IMR-90 (cell line): ENCODE measurements at regions not wholly inside any gene's neighbourhood (a gene's known extent, or its start where the extent isn't known, plus 50 kb on each side); places are given as distances from the start of the nearest gene placed in this dataset.

Experiments used
- ATAC-seq: fragments of 200-7000 bp; cut with Tn5 transposase; 2 replicates; pipeline ENCODE4 v1.9.1; 2020; ENCODE audit warnings: low read depth, mild to moderate bottlenecking, moderate library complexity
- BruUV-seq: library from RNA; stranded (reverse); fragments of 400-500 nt; replicated peaks from 2 replicates; lab custom pipeline; 2021; lab: Mats Ljungman, UMichigan
- CTCF ChIA-PET: fragments of 300-600 bp; formaldehyde crosslinking; extraction: SDS; loops from one replicate; lab custom pipeline; 2021; ENCODE audit warnings: antibody characterized with exemption; lab: Yijun Ruan, JAX
- POLR2A ChIA-PET: fragments of 300-600 bp; sonication (Branson Sonifier 250); formaldehyde crosslinking; loops from one replicate; lab custom pipeline; 2022; ENCODE audit warnings: antibody characterized with exemption; ENCODE audit not compliant: unreplicated experiment; lab: Charles Lee
- DNase-seq: peaks from one replicate; pipeline ENCODE4 v3.0.0; 2013
- H2AFZ ChIP-seq: replicated peaks from 2 replicates; pipeline ENCODE3; 2013; ENCODE audit warnings: low read length, mild to moderate bottlenecking; ENCODE audit not compliant: poor library complexity
- H2AK5ac ChIP-seq: 2 replicates; pipeline ENCODE4 v1.6.1; 2013; ENCODE audit warnings: low read depth, low read length, inconsistent platforms
- H2AK9ac ChIP-seq: replicated peaks from 2 replicates; pipeline ENCODE3; 2013; ENCODE audit warnings: mild to moderate bottlenecking, low read depth, low read length, moderate library complexity; ENCODE audit not compliant: poor library complexity
- H2BK120ac ChIP-seq: 2 replicates; pipeline ENCODE4 v1.6.1; 2013; ENCODE audit warnings: low read depth, low read length, inconsistent platforms
- H2BK15ac ChIP-seq: 3 replicates; pipeline ENCODE4 v1.6.1; 2013; ENCODE audit warnings: low read depth, low read length, inconsistent platforms
- H2BK20ac ChIP-seq: 2 replicates; pipeline ENCODE4 v1.6.1; 2013; ENCODE audit warnings: low read depth, mild to moderate bottlenecking, inconsistent platforms, low read length, moderate library complexity
- H2BK5ac ChIP-seq: 2 replicates; pipeline ENCODE4 v1.6.1; 2013; ENCODE audit warnings: mild to moderate bottlenecking, low read depth, low read length, inconsistent platforms; ENCODE audit not compliant: poor library complexity, severe bottlenecking
- H3K14ac ChIP-seq: replicated peaks from 2 replicates; pipeline ENCODE4 v1.6.1; 2013; ENCODE audit warnings: low read depth, low read length, inconsistent platforms
- H3K18ac ChIP-seq: 2 replicates; pipeline ENCODE4 v1.6.1; 2013; ENCODE audit warnings: low read depth, low read length, control low read depth
- H3K23ac ChIP-seq: 2 replicates; pipeline ENCODE4 v1.6.1; 2013; ENCODE audit warnings: low read depth, low read length, inconsistent platforms
- H3K27ac ChIP-seq: 2 replicates; pipeline ENCODE4 v1.5.1; 2013; ENCODE audit warnings: mild to moderate bottlenecking, control low read depth, low read length; ENCODE audit not compliant: insufficient read depth
- H3K27me3 ChIP-seq: 2 replicates; pipeline ENCODE4 v1.6.1; 2013; ENCODE audit warnings: low read length; ENCODE audit not compliant: control insufficient read depth, insufficient read depth
- H3K36me3 ChIP-seq: 2 replicates; pipeline ENCODE4 v1.6.1; 2013; ENCODE audit warnings: low read length, mixed read lengths; ENCODE audit not compliant: control insufficient read depth, insufficient read depth
- H3K4ac ChIP-seq: 2 replicates; pipeline ENCODE4 v1.6.1; 2013; ENCODE audit warnings: low read depth, low read length, inconsistent platforms
- H3K4me1 ChIP-seq: 2 replicates; pipeline ENCODE4 v1.6.1; 2013; ENCODE audit warnings: low read length, mixed read lengths; ENCODE audit not compliant: control insufficient read depth, insufficient read depth
- H3K4me2 ChIP-seq: 2 replicates; pipeline ENCODE4 v1.6.1; 2013; ENCODE audit warnings: low read depth, mild to moderate bottlenecking, control low read depth, low read length, moderate library complexity
- H3K4me3 ChIP-seq: 2 replicates; pipeline ENCODE4 v1.5.1; 2013; ENCODE audit warnings: low read depth, mild to moderate bottlenecking, control low read depth, low read length, moderate library complexity; ENCODE audit not compliant: insufficient read depth
- H3K56ac ChIP-seq: 2 replicates; pipeline ENCODE4 v1.6.1; 2013; ENCODE audit warnings: low read length, inconsistent platforms; ENCODE audit not compliant: insufficient read depth; ENCODE audit errors: extremely low read depth
- H3K79me1 ChIP-seq, 2 experiments: 2 replicates each; pipeline ENCODE4 v1.6.1; 2013; ENCODE audit warnings: low read length in 2 of 2, inconsistent platforms in 1 of 2, low read depth in 1 of 2
- H3K9ac ChIP-seq: 2 replicates; pipeline ENCODE4 v1.6.1; 2013; ENCODE audit warnings: low read depth, low read length, control low read depth
- H3K9me1 ChIP-seq: 2 replicates; pipeline ENCODE4 v1.6.1; 2013; ENCODE audit warnings: low read length, inconsistent platforms; ENCODE audit not compliant: insufficient read depth
- H3K9me3 ChIP-seq: 2 replicates; pipeline ENCODE4 v1.6.1; 2013; ENCODE audit warnings: low read length; ENCODE audit not compliant: control insufficient read depth, insufficient read depth
- H4K20me1 ChIP-seq: 2 replicates; pipeline ENCODE4 v1.6.1; 2013; ENCODE audit warnings: low read length, inconsistent platforms; ENCODE audit not compliant: insufficient read depth
- H4K5ac ChIP-seq: 2 replicates; pipeline ENCODE4 v1.6.1; 2013; ENCODE audit warnings: mild to moderate bottlenecking, low read depth, low read length, control low read depth
- H4K8ac ChIP-seq, 2 experiments: 2 replicates each; pipeline ENCODE4 v1.6.1; 2013; ENCODE audit warnings: low read depth in 2 of 2, low read length in 2 of 2, control low read depth in 1 of 2, inconsistent platforms in 1 of 2
- H4K91ac ChIP-seq: 2 replicates; pipeline ENCODE4 v1.6.1; 2013; ENCODE audit warnings: low read depth, low read length, inconsistent platforms; ENCODE audit not compliant: insufficient read depth
- BHLHE40 ChIP-seq: fragments of 150-350 bp; IDR thresholded peaks from 2 replicates; pipeline ENCODE4 v1.6.1; 2016; ENCODE audit warnings: mild to moderate bottlenecking, low read depth, low read length
- FOS ChIP-seq: fragments of 150-350 bp; IDR thresholded peaks from 2 replicates; pipeline ENCODE4 v1.6.1; 2016; ENCODE audit warnings: low read depth, low read length
- POLR2A ChIP-seq: IDR thresholded peaks from 2 replicates; pipeline ENCODE4 v1.6.1; 2012; ENCODE audit warnings: mild to moderate bottlenecking, low read depth, low read length
- WGBS, 2 experiments: methylation state at CpG; one replicate each; pipeline versions ENCODE4 v1.1.5 to v1.1.7; 2013; ENCODE audit warnings: missing lambda C conversion rate in 2 of 2; ENCODE audit not compliant: insufficient read length in 1 of 2; ENCODE audit errors: extremely low coverage in 2 of 2; 5-methylcytosine and 5-hydroxymethylcytosine counted together
- dilution Hi-C: fragments of 300-500 bp; cut with HindIII; formaldehyde crosslinking; loops from one replicate; pipeline ENCODE4 v1.14.3; 2018; ENCODE audit warnings: low sequenced_read_pairs; ENCODE audit not compliant: unreplicated experiment
- in situ Hi-C: fragments of 300-500 bp; cut with MboI; formaldehyde crosslinking; loops from 3 replicates; pipeline ENCODE4 v1.14.3; 2019; ENCODE audit warnings: low sequenced_read_pairs, inconsistent platforms, mixed read lengths
- intact Hi-C: fragments of 100-400 bp; cut with micrococcal nuclease; formaldehyde crosslinking; loops from 2 replicates; pipeline ENCODE4 v1.10.0; 2022

DNA sequence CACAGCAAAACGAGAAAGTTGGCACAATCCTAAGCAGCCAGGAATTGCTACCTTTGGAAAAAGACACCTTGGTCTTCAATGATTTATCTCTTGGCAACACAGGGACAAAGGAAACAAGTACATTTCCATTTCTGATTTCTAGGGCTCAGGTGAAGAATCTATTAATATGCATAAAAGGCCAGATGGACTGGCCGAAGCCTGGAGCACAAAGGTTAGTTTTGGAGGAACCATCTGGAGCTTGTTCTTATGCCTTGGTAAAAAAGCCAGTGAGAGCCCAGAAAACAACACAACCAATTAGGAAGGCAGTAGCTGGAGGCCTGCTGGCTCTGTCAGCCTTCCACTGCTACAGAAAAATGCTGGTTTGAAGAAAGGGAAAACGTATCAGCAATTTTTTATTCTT is 713.5 kb upstream of the API5 start:
- H3K9me3 ChIP-seq, result peaks cover 6% of the 10 kb centered on the region; the same call in 1 of the 2 replicates
- CTCF ChIA-PET, result no interaction called here
- BruUV-seq, result no TSS peak

More for the DNA sequence above, 713.5 kb upstream of the API5 start:
- ATAC-seq (no peak), DNase-seq (no peak)
- H3K9me1 ChIP-seq, result no peaks in the 10 kb centered on the region
- no peaks in the 10 kb centered on the region for H4K20me1 ChIP-seq
- no peak for TF ChIP-seq POLR2A
- no peak for TF ChIP-seq BHLHE40
- no peak for TF ChIP-seq FOS
- H3K14ac ChIP-seq, result no peak overlapping the region
- H3K4me1 ChIP-seq, result no peaks in the 10 kb centered on the region
- POLR2A ChIA-PET, result no interaction called here
- H4K8ac ChIP-seq, result no peak overlapping the region
- H2AK5ac ChIP-seq, result no peak overlapping the region
- H4K91ac ChIP-seq, result no peak overlapping the region
- H3K9ac ChIP-seq, result no peak overlapping the region
- H2AK9ac ChIP-seq, result no peak overlapping the region
- WGBS, 2 experiments, result 0% methylated on average over 1 of the region's 3 CpGs; no CpG with 5 or more reads in 1 of the 2 experiments
- no peak overlapping the region for H4K5ac ChIP-seq
- H2BK20ac ChIP-seq, result no peak overlapping the region
- no peaks in the 10 kb centered on the region for H3K79me1 ChIP-seq
- no peak overlapping the region for H3K56ac ChIP-seq
- H2BK120ac ChIP-seq, result no peak overlapping the region
- H2AFZ ChIP-seq, result no peak overlapping the region
- H2BK5ac ChIP-seq, result no peak overlapping the region
- no peak overlapping the region for H3K27ac ChIP-seq
- H3K4ac ChIP-seq, result no peak overlapping the region
- dilution Hi-C loops, result no loop called here
- in situ Hi-C loops, result no loop called here
- H3K4me3 ChIP-seq, result no peak overlapping the region
- no peak overlapping the region for H3K4me2 ChIP-seq
- no peak overlapping the region for H3K18ac ChIP-seq
- H3K23ac ChIP-seq, result no peak overlapping the region
- H3K36me3 ChIP-seq, result no peaks in the 10 kb centered on the region
- no peak overlapping the region for H2BK15ac ChIP-seq
- intact Hi-C loops, result no loop called here
- no peaks in the 10 kb centered on the region for H3K27me3 ChIP-seq
